CD8-positive, alpha-beta memory T cell (primary cell): ENCODE measurements at regions not wholly inside any gene's neighbourhood (a gene's known extent, or its start where the extent isn't known, plus 50 kb on each side); places are given as distances from the start of the nearest gene placed in this dataset.

ENCODE experiments used
- CTCF ChIA-PET: fragments of 350-600 bp; sonication (Branson Sonifier 250); formaldehyde crosslinking; loops from one replicate; lab custom pipeline; 2021; ENCODE audit warnings: antibody characterized with exemption; lab: Charles Lee
- POLR2A ChIA-PET: fragments of 350-600 bp; sonication (Branson Sonifier 250); formaldehyde crosslinking; loops from one replicate; lab custom pipeline; 2021; ENCODE audit warnings: antibody characterized with exemption; lab: Charles Lee
- DNase-seq, 5 donors: peaks; one replicate each; pipeline versions ENCODE4 v3.0.0 to v3.0.0-alpha.2; 2020 to 2022; ENCODE audit warnings: mixed read lengths in 1 of 5
- H3K27ac ChIP-seq: one replicate; pipeline ENCODE4 v1.7.0; 2013; ENCODE audit warnings: low read depth, mild to moderate bottlenecking, low read length, moderate library complexity
- H3K27me3 ChIP-seq: 2 replicates; pipeline ENCODE4 v1.7.0; 2013; ENCODE audit warnings: low read length, mild to moderate bottlenecking; ENCODE audit not compliant: insufficient read depth, poor library complexity, severe bottlenecking
- H3K36me3 ChIP-seq: 2 replicates; pipeline ENCODE4 v1.7.0; 2013; ENCODE audit warnings: mild to moderate bottlenecking, low read length, moderate library complexity; ENCODE audit not compliant: insufficient read depth
- H3K4me1 ChIP-seq: 2 replicates; pipeline ENCODE4 v1.7.0; 2013; ENCODE audit warnings: mild to moderate bottlenecking, low read length, moderate library complexity; ENCODE audit not compliant: insufficient read depth
- H3K4me3 ChIP-seq: 2 replicates; pipeline ENCODE4 v1.7.0; 2013; ENCODE audit warnings: mild to moderate bottlenecking, low read length
- H3K9me3 ChIP-seq: 2 replicates; pipeline ENCODE4 v1.7.0; 2013; ENCODE audit warnings: mild to moderate bottlenecking, low read length
- H3K27ac Mint-ChIP-seq, 8 donors: one replicate each; pipeline ENCODE4 v1.8.0; 2020 to 2021; ENCODE audit warnings: mixed read lengths in 8 of 8, mild to moderate bottlenecking in 6 of 8, inconsistent platforms in 3 of 8, moderate library complexity in 3 of 8
- H3K27me3 Mint-ChIP-seq, 2 donors: one replicate each; pipeline ENCODE4 v1.8.0; 2020 to 2021; ENCODE audit warnings: mixed read lengths in 2 of 2, mild to moderate bottlenecking in 1 of 2, moderate library complexity in 1 of 2
- H3K36me3 Mint-ChIP-seq, 3 donors: one replicate each; pipeline ENCODE4 v1.8.0; 2020 to 2021; ENCODE audit warnings: mixed read lengths in 3 of 3, inconsistent platforms in 1 of 3, mild to moderate bottlenecking in 1 of 3
- H3K4me1 Mint-ChIP-seq, 3 donors: one replicate each; pipeline ENCODE4 v1.8.0; 2020 to 2021; ENCODE audit warnings: mixed read lengths in 3 of 3, inconsistent platforms in 1 of 3, mild to moderate bottlenecking in 1 of 3
- H3K4me3 Mint-ChIP-seq, 7 donors: one replicate each; pipeline ENCODE4 v1.8.0; 2020 to 2021; ENCODE audit warnings: mixed read lengths in 7 of 7, mild to moderate bottlenecking in 6 of 7, moderate library complexity in 4 of 7, inconsistent platforms in 2 of 7
- H3K9me3 Mint-ChIP-seq, 5 donors: one replicate each; pipeline ENCODE4 v1.8.0; 2020 to 2022; ENCODE audit warnings: mixed read lengths in 5 of 5, mild to moderate bottlenecking in 3 of 5, moderate library complexity in 2 of 5, inconsistent platforms in 1 of 5

GRCh38 chr3:151935446-151935845 lies 62.0 kb downstream of the SUCNR1 start:
- Mint-ChIP-seq H3K4me1 (no peaks in the 10 kb centered on the region), H3K4me3 (no peak overlapping the region), H3K27ac (no peak overlapping the region), H3K27me3 (peaks cover 3 to 20% of the 10 kb centered on the region in 2 donors), H3K9me3 (no peaks in the 10 kb centered on the region), H3K36me3 (peaks cover 0 to 4% (median 0%) of the 10 kb centered on the region in 3 donors)
- no peak for DNase-seq
- ChIA-PET CTCF (no interaction called here), POLR2A (no interaction called here)
- Histone ChIP-seq H3K27ac (no peak overlapping the region), H3K4me3 (no peak overlapping the region), H3K27me3 (no peaks in the 10 kb centered on the region), H3K4me1 (no peaks in the 10 kb centered on the region), H3K36me3 (no peaks in the 10 kb centered on the region), H3K9me3 (no peaks in the 10 kb centered on the region)

GRCh38 chr3:151940481-151940880 lies 67.0 kb downstream of the SUCNR1 start:
- DNase-seq, result no peak
- Histone ChIP-seq H3K4me3 (no peak overlapping the region), H3K27ac (no peak overlapping the region), H3K27me3 (no peaks in the 10 kb centered on the region), H3K4me1 (no peaks in the 10 kb centered on the region), H3K36me3 (no peaks in the 10 kb centered on the region), H3K9me3 (no peaks in the 10 kb centered on the region)
- Mint-ChIP-seq H3K27me3 (peaks cover 1 to 22% of the 10 kb centered on the region in 2 donors), H3K4me1 (no peaks in the 10 kb centered on the region), H3K4me3 (no peak overlapping the region), H3K27ac (no peak overlapping the region), H3K36me3 (no peaks in the 10 kb centered on the region), H3K9me3 (no peaks in the 10 kb centered on the region)
- CTCF ChIA-PET, result interaction anchor here (1.4 kb wide), 1 partner anchor 501 kb away, joined by 3 read pairs; no protein-coding TSS in a partner anchor
- POLR2A ChIA-PET, result no interaction called here

- peaks cover 0 to 8% (median 0%) of the 10 kb centered on the region in 3 donors for H3K36me3 Mint-ChIP-seq
- Histone ChIP-seq H3K9me3 (no peaks in the 10 kb centered on the region), H3K27me3 (no peaks in the 10 kb centered on the region), H3K4me1 (no peaks in the 10 kb centered on the region), H3K4me3 (no peak overlapping the region), H3K27ac (no peak overlapping the region), H3K36me3 (no peaks in the 10 kb centered on the region)
- no peak for DNase-seq
- no peak overlapping the region for H3K4me3 Mint-ChIP-seq
- H3K9me3 Mint-ChIP-seq, result no peaks in the 10 kb centered on the region
- H3K4me1 Mint-ChIP-seq, result no peaks in the 10 kb centered on the region
- ChIA-PET POLR2A (no interaction called here), CTCF (no interaction called here)
- H3K27ac Mint-ChIP-seq, result no peak overlapping the region
- peaks cover 8 to 43% of the 10 kb centered on the region in 2 donors for H3K27me3 Mint-ChIP-seq
Measured at GRCh38 chr3:151943539-151943938, 70.1 kb downstream of the SUCNR1 start.

GRCh38 chr3:151944356-151944755 lies 70.9 kb downstream of the SUCNR1 start:
- Histone ChIP-seq H3K4me1 (no peaks in the 10 kb centered on the region), H3K9me3 (no peaks in the 10 kb centered on the region), H3K27ac (no peak overlapping the region), H3K27me3 (no peaks in the 10 kb centered on the region), H3K4me3 (no peak overlapping the region), H3K36me3 (no peaks in the 10 kb centered on the region)
- Mint-ChIP-seq H3K4me3 (no peak overlapping the region), H3K36me3 (peaks cover 0 to 8% (median 0%) of the 10 kb centered on the region in 3 donors), H3K27ac (no peak overlapping the region), H3K4me1 (no peaks in the 10 kb centered on the region), H3K9me3 (no peaks in the 10 kb centered on the region), H3K27me3 (peaks cover 11 to 37% of the 10 kb centered on the region in 2 donors)
- DNase-seq, result no peak
- ChIA-PET CTCF (no interaction called here), POLR2A (no interaction called here)

GRCh38 chr3:151946606-151947005 lies 73.2 kb downstream of the SUCNR1 start:
- ChIA-PET CTCF (no interaction called here), POLR2A (no interaction called here)
- no peaks in the 10 kb centered on the region for H3K4me1 ChIP-seq
- Mint-ChIP-seq H3K36me3 (peaks cover 0 to 8% (median 0%) of the 10 kb centered on the region in 3 donors), H3K4me1 (no peaks in the 10 kb centered on the region), H3K27ac (no peak overlapping the region), H3K27me3 (peaks cover 10 to 49% of the 10 kb centered on the region in 2 donors), H3K9me3 (no peaks in the 10 kb centered on the region), H3K4me3 (no peak overlapping the region)
- DNase-seq, result no peak
- no peaks in the 10 kb centered on the region for H3K27me3 ChIP-seq
- no peaks in the 10 kb centered on the region for H3K9me3 ChIP-seq
- no peak overlapping the region for H3K27ac ChIP-seq
- H3K4me3 ChIP-seq, result no peak overlapping the region
- no peaks in the 10 kb centered on the region for H3K36me3 ChIP-seq

- Mint-ChIP-seq H3K27me3 (peaks cover 10 to 50% of the 10 kb centered on the region in 2 donors), H3K27ac (no peak overlapping the region), H3K36me3 (peaks cover 0 to 8% (median 0%) of the 10 kb centered on the region in 3 donors), H3K4me1 (no peaks in the 10 kb centered on the region), H3K9me3 (no peaks in the 10 kb centered on the region), H3K4me3 (no peak overlapping the region)
- Histone ChIP-seq H3K9me3 (no peaks in the 10 kb centered on the region), H3K27ac (no peak overlapping the region), H3K4me1 (no peaks in the 10 kb centered on the region), H3K27me3 (no peaks in the 10 kb centered on the region), H3K4me3 (no peak overlapping the region), H3K36me3 (no peaks in the 10 kb centered on the region)
- no peak for DNase-seq
- POLR2A ChIA-PET, result no interaction called here
- CTCF ChIA-PET, result no interaction called here
Measured at GRCh38 chr3:151949706-151950105, 76.3 kb downstream of the SUCNR1 start.

GRCh38 chr3:151955356-151955755 lies 81.9 kb downstream of the SUCNR1 start:
- Mint-ChIP-seq H3K27me3 (peaks cover 0 to 16% of the 10 kb centered on the region in 2 donors), H3K27ac (no peak overlapping the region), H3K4me1 (no peaks in the 10 kb centered on the region), H3K4me3 (no peak overlapping the region), H3K36me3 (no peaks in the 10 kb centered on the region), H3K9me3 (no peaks in the 10 kb centered on the region)
- Histone ChIP-seq H3K4me3 (no peak overlapping the region), H3K36me3 (no peaks in the 10 kb centered on the region), H3K27ac (no peak overlapping the region), H3K4me1 (no peaks in the 10 kb centered on the region), H3K27me3 (no peaks in the 10 kb centered on the region), H3K9me3 (no peaks in the 10 kb centered on the region)
- no peak for DNase-seq
- ChIA-PET CTCF (no interaction called here), POLR2A (no interaction called here)

- CTCF ChIA-PET, result no interaction called here
- Mint-ChIP-seq H3K27me3 (peaks cover 1 to 11% of the 10 kb centered on the region in 2 donors), H3K4me1 (no peaks in the 10 kb centered on the region), H3K27ac (no peak overlapping the region), H3K4me3 (no peak overlapping the region), H3K9me3 (no peaks in the 10 kb centered on the region), H3K36me3 (no peaks in the 10 kb centered on the region)
- Histone ChIP-seq H3K4me3 (no peak overlapping the region), H3K27ac (no peak overlapping the region), H3K36me3 (no peaks in the 10 kb centered on the region), H3K9me3 (no peaks in the 10 kb centered on the region), H3K27me3 (no peaks in the 10 kb centered on the region), H3K4me1 (no peaks in the 10 kb centered on the region)
- DNase-seq, result no peak
- POLR2A ChIA-PET, result no interaction called here
Measured at GRCh38 chr3:151960961-151961580, 87.6 kb downstream of the SUCNR1 start.
